Prostate gland (tissue), 2 donors: ENCODE measurements at regions not wholly inside any gene's neighbourhood (a gene's known extent, or its start where the extent isn't known, plus 50 kb on each side); places are given as distances from the start of the nearest gene placed in this dataset.

Experiments used
- CTCF ChIP-seq, 4 experiments: fragments of 200-600 bp in 2 of 4; fragments of 450-650 bp in 2 of 4; sonication (generic) in 2 of 4; IDR thresholded peaks; 1 replicate in 3 of 4; 2 replicates in 1 of 4; pipeline ENCODE4 v1.5.1; 2016 to 2019; ENCODE audit warnings: antibody characterized with exemption in 4 of 4, mild to moderate bottlenecking in 2 of 4, moderate library complexity in 2 of 4
- POLR2A ChIP-seq: fragments of 450-650 bp; IDR thresholded peaks from one replicate; pipeline ENCODE4 v1.6.1; 2016; ENCODE audit warnings: antibody characterized with exemption, mild to moderate bottlenecking
- POLR2AphosphoS5 ChIP-seq: sonication (generic); formaldehyde crosslinking; IDR thresholded peaks from one replicate; pipeline ENCODE4 v1.6.1; 2017; ENCODE audit warnings: antibody characterized with exemption

GRCh38 chr12:30507576-30507975 is 188.1 kb downstream of the IPO8 start:
- TF ChIP-seq CTCF (IDR thresholded peaks at IDR 0.05) (no peak), POLR2AphosphoS5 (no peak), POLR2A (no peak)
